GM18508 (cell line): ENCODE measurements at regions not wholly inside any gene's neighbourhood (a gene's known extent, or its start where the extent isn't known, plus 50 kb on each side); places are given as distances from the start of the nearest gene placed in this dataset.
"Not testable (repeated sequence)": the region's sequence is repeated elsewhere in the genome, so short reads cannot be mapped to it uniquely, and the experiment has no call there.

ENCODE experiments used
- ATAC-seq: cut with Tn5 transposase; IDR thresholded peaks from one replicate; pipeline ENCODE4 v1.9.1; 2021; ENCODE audit warnings: moderate number of reproducible peaks; ENCODE audit not compliant: insufficient read depth, unreplicated experiment

- ATAC-seq = no peak
Observed at GRCh38 chr4:160505724-160506123, 1402.8 kb downstream of the RAPGEF2 start.

- ATAC-seq = no peak
Observed at GRCh38 chr4:160510928-160511327, 1408.0 kb downstream of the RAPGEF2 start.

- ATAC-seq = no peak
Observed at GRCh38 chr4:160514126-160514525, 1411.2 kb downstream of the RAPGEF2 start.

GRCh38 chr4:160523231-160523630, 1420.4 kb downstream of the RAPGEF2 start:
- no peak for ATAC-seq

- no peak for ATAC-seq
Observed at GRCh38 chr4:160537681-160538080, 1434.8 kb downstream of the RAPGEF2 start.

GRCh38 chr4:160546201-160546600, 1443.3 kb downstream of the RAPGEF2 start:
- ATAC-seq = no peak

- ATAC-seq = not testable (repeated sequence)
Observed at GRCh38 chr4:160549951-160550519, 1447.2 kb downstream of the RAPGEF2 start.

- ATAC-seq = no peak
Observed at GRCh38 chr4:160562661-160563060, 1459.8 kb downstream of the RAPGEF2 start.

- no peak for ATAC-seq
Observed at GRCh38 chr4:160563552-160564282, 1460.8 kb downstream of the RAPGEF2 start.

- ATAC-seq = no peak
Observed at GRCh38 chr4:160567634-160568033, 1464.8 kb downstream of the RAPGEF2 start.

GRCh38 chr4:160570271-160570670, 1467.4 kb downstream of the RAPGEF2 start:
- ATAC-seq = no peak

GRCh38 chr4:160574272-160574671, 1471.4 kb downstream of the RAPGEF2 start:
- ATAC-seq = not testable (repeated sequence)

GRCh38 chr4:160580581-160580980, 1477.7 kb downstream of the RAPGEF2 start:
- ATAC-seq = no peak

- ATAC-seq = no peak
Observed at GRCh38 chr4:160592258-160592657, 1489.4 kb downstream of the RAPGEF2 start.

- no peak for ATAC-seq
Observed at GRCh38 chr4:160595646-160596045, 1492.8 kb downstream of the RAPGEF2 start.

GRCh38 chr4:160604541-160604940, 1501.7 kb downstream of the RAPGEF2 start:
- no peak for ATAC-seq

GRCh38 chr4:160611181-160611580, 1508.3 kb downstream of the RAPGEF2 start:
- no peak for ATAC-seq

GRCh38 chr4:160631044-160631443, 1528.2 kb downstream of the RAPGEF2 start:
- ATAC-seq = no peak

- ATAC-seq = no peak
Observed at GRCh38 chr4:160652790-160653189, 1511.0 kb downstream of the FSTL5 start.

GRCh38 chr4:160675550-160675949, 1488.2 kb downstream of the FSTL5 start:
- no peak for ATAC-seq

- ATAC-seq = no peak
Observed at GRCh38 chr4:160685729-160686128, 1478.1 kb downstream of the FSTL5 start.

GRCh38 chr4:160701671-160702070, 1462.1 kb downstream of the FSTL5 start:
- ATAC-seq = no peak
